ENCODE measurements at regions not wholly inside any gene's neighbourhood (a gene's known extent, or its start where the extent isn't known, plus 50 kb on each side); places are given as distances from the start of the nearest gene placed in this dataset.
"Not testable (repeated sequence)": the region's sequence is repeated elsewhere in the genome, so short reads cannot be mapped to it uniquely, and the experiment has no call there.

- Histone ChIP-seq H3K4me3 (no peak overlapping the region), H3K27ac (no peak overlapping the region), H3K4me1 (replicated peaks in 1 of 2) (peaks cover 0 to 12% of the 10 kb centered on the region in 2 donors)
- 18 to 100% (median 79%) methylated on average over 2 to 3 of the region's 3 CpGs for WGBS, 10 experiments
- peak in 5 of 8 experiments; percentile 60 to 97 (median 74) for ATAC-seq (replicated peaks in 6 of 8)
- in situ Hi-C loops (cut with MboI; ENCODE audit: low pct_unique_long_range_greater_than_20kb in 2 of 9, low sequenced_read_pairs in 9 of 9, unreplicated experiment in 9 of 9), result no loop called here
Measured at GRCh38 chr9:30534455-30534854, 1850.0 kb upstream of the ACO1 start.

- Histone ChIP-seq H3K4me1 (replicated peaks in 1 of 2) (peaks cover 0 to 12% of the 10 kb centered on the region in 2 donors), H3K4me3 (no peak overlapping the region), H3K27ac (no peak overlapping the region)
- 0 to 100% (median 84%) methylated on average over 1 to 2 of the region's 2 CpGs for WGBS, 10 experiments
- ATAC-seq (replicated peaks in 6 of 8), result peak in 1 of 8 experiments; percentile 56
- in situ Hi-C loops (cut with MboI; ENCODE audit: low pct_unique_long_range_greater_than_20kb in 2 of 9, low sequenced_read_pairs in 9 of 9, unreplicated experiment in 9 of 9), result no loop called here
Measured at GRCh38 chr9:30534896-30535295, 1849.5 kb upstream of the ACO1 start.

DNA sequence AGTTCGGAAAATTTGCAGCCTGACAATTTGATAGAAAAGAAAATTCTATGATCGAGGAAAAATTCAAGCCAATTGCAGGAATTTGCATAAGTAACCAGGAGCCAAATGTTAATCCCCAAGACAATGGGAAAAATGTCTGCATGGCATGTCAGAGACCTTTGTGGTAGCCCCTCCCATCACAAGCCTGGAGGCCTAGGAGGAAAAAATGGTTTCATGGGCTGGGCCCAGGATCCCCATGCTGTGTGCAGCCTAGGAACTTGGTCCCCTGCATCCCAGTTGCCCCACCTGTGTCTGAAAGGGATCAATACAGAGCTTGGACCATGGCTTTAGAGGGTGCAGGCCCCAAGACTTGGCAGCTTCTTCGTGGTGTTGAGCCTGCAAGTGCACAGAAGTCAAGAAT is 1847.9 kb upstream of the ACO1 start:
- WGBS, 10 experiments, result 0 to 100% (median 61%) methylated on average over 1 to 3 of the region's 3 CpGs; no CpG with 5 or more reads in 2 of the 10 experiments
- no peak for ATAC-seq (replicated peaks in 6 of 8)

GRCh38 chr9:30539696-30540095 is 1844.7 kb upstream of the ACO1 start:
- H3K4me3 ChIP-seq; H3K27ac ChIP-seq; H3K4me1 ChIP-seq (replicated peaks in 1 of 2); in situ Hi-C loops (cut with MboI; ENCODE audit: low pct_unique_long_range_greater_than_20kb in 2 of 9, low sequenced_read_pairs in 9 of 9, unreplicated experiment in 9 of 9); ATAC-seq (replicated peaks in 6 of 8): not testable (repeated sequence)
- 80 to 93% methylated on average over 1 to 3 of the region's 15 CpGs; no CpG with 5 or more reads in 8 of the 10 experiments for whole genome bisulfite sequencing, 10 experiments

More for the DNA sequence above, 1847.9 kb upstream of the ACO1 start:
- Histone ChIP-seq H3K27ac (no peak overlapping the region), H3K4me1 (replicated peaks in 1 of 2) (peaks cover 0 to 12% of the 10 kb centered on the region in 2 donors), H3K4me3 (no peak overlapping the region)
- in situ Hi-C loops (cut with MboI; ENCODE audit: low pct_unique_long_range_greater_than_20kb in 2 of 9, low sequenced_read_pairs in 9 of 9, unreplicated experiment in 9 of 9), result no loop called here

- ATAC-seq (replicated peaks in 6 of 8), result no peak
- in situ Hi-C loops (cut with MboI; ENCODE audit: low pct_unique_long_range_greater_than_20kb in 2 of 9, low sequenced_read_pairs in 9 of 9, unreplicated experiment in 9 of 9), result no loop called here
- Histone ChIP-seq H3K4me1 (replicated peaks in 1 of 2) (no peaks in the 10 kb centered on the region), H3K4me3 (no peak overlapping the region), H3K27ac (no peak overlapping the region)
- WGBS, 10 experiments, result 15 to 100% (median 84%) methylated on average over 1 to 9 of the region's 28 CpGs; no CpG with 5 or more reads in 2 of the 10 experiments
Measured at GRCh38 chr9:30574355-30575151, 1809.9 kb upstream of the ACO1 start.

- WGBS, 10 experiments, result 80 to 100% (median 91%) methylated on average over 1 to 11 of the region's 16 CpGs; no CpG with 5 or more reads in 5 of the 10 experiments
- Histone ChIP-seq H3K27ac (no peak overlapping the region), H3K4me1 (replicated peaks in 1 of 2) (no peaks in the 10 kb centered on the region), H3K4me3 (no peak overlapping the region)
- no peak for ATAC-seq (replicated peaks in 6 of 8)
- in situ Hi-C loops (cut with MboI; ENCODE audit: low pct_unique_long_range_greater_than_20kb in 2 of 9, low sequenced_read_pairs in 9 of 9, unreplicated experiment in 9 of 9), result no loop called here
Measured at GRCh38 chr9:30575218-30575617, 1809.2 kb upstream of the ACO1 start.

DNA sequence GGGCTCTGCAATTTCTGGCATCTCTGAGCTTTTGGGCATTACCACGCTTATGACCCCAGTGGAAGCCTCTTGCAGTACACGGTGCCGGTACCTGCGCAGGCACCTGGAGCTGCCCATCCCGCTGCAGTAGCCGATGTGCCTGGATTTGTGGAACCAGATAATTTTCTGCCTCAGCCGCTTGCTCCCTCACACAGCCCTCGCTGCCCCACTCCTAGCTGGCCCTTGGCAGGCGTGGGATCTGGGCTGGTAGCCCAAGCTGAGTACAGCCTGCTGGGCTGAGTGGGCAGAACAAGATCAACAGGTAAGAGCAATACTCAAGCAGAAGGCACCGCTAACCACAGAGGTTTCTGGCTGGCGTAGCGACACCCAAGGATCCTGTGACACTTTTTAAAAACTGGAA is 1808.8 kb upstream of the ACO1 start:
- Histone ChIP-seq H3K4me1 (replicated peaks in 1 of 2) (no peaks in the 10 kb centered on the region), H3K27ac (no peak overlapping the region), H3K4me3 (no peak overlapping the region)
- in situ Hi-C loops (cut with MboI; ENCODE audit: low pct_unique_long_range_greater_than_20kb in 2 of 9, low sequenced_read_pairs in 9 of 9, unreplicated experiment in 9 of 9), result no loop called here
- no peak for ATAC-seq (replicated peaks in 6 of 8)
- WGBS, 10 experiments, result 67 to 100% (median 94%) methylated on average over 2 to 5 of the region's 12 CpGs; no CpG with 5 or more reads in 2 of the 10 experiments

DNA sequence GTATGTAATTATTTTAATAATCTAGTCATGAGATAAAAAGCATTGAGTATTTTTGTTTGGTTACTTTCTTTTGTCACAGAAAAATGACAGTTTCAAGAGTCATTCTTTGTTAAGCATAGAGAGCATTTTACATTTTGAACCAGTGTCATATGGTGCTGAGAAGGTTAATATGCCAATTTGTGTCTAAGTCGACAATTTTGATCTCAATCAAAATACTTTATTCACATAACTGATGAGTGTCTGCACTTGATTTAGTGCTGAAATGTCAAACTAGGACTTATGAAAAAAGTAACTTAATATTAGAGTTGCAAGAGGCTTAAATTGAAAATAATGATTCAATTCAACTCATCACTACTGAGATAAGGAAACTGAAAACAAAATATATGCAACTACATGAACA is 1804.6 kb upstream of the ACO1 start:
- in situ Hi-C loops (cut with MboI; ENCODE audit: low pct_unique_long_range_greater_than_20kb in 2 of 9, low sequenced_read_pairs in 9 of 9, unreplicated experiment in 9 of 9), result no loop called here
- 0 to 100% (median 86%) methylated on average over 1 of the region's 1 CpG; no CpG with 5 or more reads in 1 of the 10 experiments for WGBS, 10 experiments
- Histone ChIP-seq H3K27ac (no peak overlapping the region), H3K4me1 (replicated peaks in 1 of 2) (no peaks in the 10 kb centered on the region), H3K4me3 (no peak overlapping the region)
- no peak for ATAC-seq (replicated peaks in 6 of 8)

GRCh38 chr9:30582240-30582639 is 1802.2 kb upstream of the ACO1 start:
- 0 to 90% (median 7%) methylated on average over 1 to 2 of the region's 2 CpGs; no CpG with 5 or more reads in 3 of the 10 experiments for WGBS, 10 experiments
- no peak overlapping the region for H3K27ac ChIP-seq
- H3K4me1 ChIP-seq (replicated peaks in 1 of 2), result no peaks in the 10 kb centered on the region
- no peak overlapping the region for H3K4me3 ChIP-seq
- in situ Hi-C loops (cut with MboI; ENCODE audit: low pct_unique_long_range_greater_than_20kb in 2 of 9, low sequenced_read_pairs in 9 of 9, unreplicated experiment in 9 of 9), result no loop called here
- ATAC-seq (replicated peaks in 6 of 8), result peak in 3 of 8 experiments; percentile 64 to 75 (median 75)

- Histone ChIP-seq H3K4me1 (replicated peaks in 1 of 2) (no peaks in the 10 kb centered on the region), H3K27ac (no peak overlapping the region), H3K4me3 (no peak overlapping the region)
- WGBS, 10 experiments, result 0 to 90% (median 19%) methylated on average over 2 of the region's 2 CpGs; no CpG with 5 or more reads in 4 of the 10 experiments
- in situ Hi-C loops (cut with MboI; ENCODE audit: low pct_unique_long_range_greater_than_20kb in 2 of 9, low sequenced_read_pairs in 9 of 9, unreplicated experiment in 9 of 9), result no loop called here
- no peak for ATAC-seq (replicated peaks in 6 of 8)
Measured at GRCh38 chr9:30584559-30584958, 1799.9 kb upstream of the ACO1 start.

GRCh38 chr9:30591461-30591860 is 1793.0 kb upstream of the ACO1 start:
- in situ Hi-C loops (cut with MboI; ENCODE audit: low pct_unique_long_range_greater_than_20kb in 2 of 9, low sequenced_read_pairs in 9 of 9, unreplicated experiment in 9 of 9), result no loop called here
- no peaks in the 10 kb centered on the region for H3K4me1 ChIP-seq (replicated peaks in 1 of 2)
- no peak overlapping the region for H3K27ac ChIP-seq
- WGBS, 10 experiments, result 0 to 89% (median 42%) methylated on average over 1 of the region's 1 CpG; no CpG with 5 or more reads in 4 of the 10 experiments
- ATAC-seq (replicated peaks in 6 of 8), result no peak
- no peak overlapping the region for H3K4me3 ChIP-seq

- WGBS, 10 experiments, result 0 to 100% (median 90%) methylated on average over 2 of the region's 2 CpGs; no CpG with 5 or more reads in 1 of the 10 experiments
- H3K4me1 ChIP-seq (replicated peaks in 1 of 2), result no peaks in the 10 kb centered on the region
- in situ Hi-C loops (cut with MboI; ENCODE audit: low pct_unique_long_range_greater_than_20kb in 2 of 9, low sequenced_read_pairs in 9 of 9, unreplicated experiment in 9 of 9), result no loop called here
- no peak overlapping the region for H3K27ac ChIP-seq
- no peak overlapping the region for H3K4me3 ChIP-seq
- ATAC-seq (replicated peaks in 6 of 8), result no peak
Measured at GRCh38 chr9:30597608-30598007, 1786.8 kb upstream of the ACO1 start.

GRCh38 chr9:30605936-30606335 is 1778.5 kb upstream of the ACO1 start:
- Histone ChIP-seq H3K27ac (no peak overlapping the region), H3K4me3 (no peak overlapping the region), H3K4me1 (replicated peaks in 1 of 2) (no peaks in the 10 kb centered on the region)
- in situ Hi-C loops (cut with MboI; ENCODE audit: low pct_unique_long_range_greater_than_20kb in 2 of 9, low sequenced_read_pairs in 9 of 9, unreplicated experiment in 9 of 9), result no loop called here
- 0 to 100% (median 75%) methylated on average over 1 of the region's 1 CpG; no CpG with 5 or more reads in 3 of the 10 experiments for WGBS, 10 experiments
- ATAC-seq (replicated peaks in 6 of 8), result no peak

DNA sequence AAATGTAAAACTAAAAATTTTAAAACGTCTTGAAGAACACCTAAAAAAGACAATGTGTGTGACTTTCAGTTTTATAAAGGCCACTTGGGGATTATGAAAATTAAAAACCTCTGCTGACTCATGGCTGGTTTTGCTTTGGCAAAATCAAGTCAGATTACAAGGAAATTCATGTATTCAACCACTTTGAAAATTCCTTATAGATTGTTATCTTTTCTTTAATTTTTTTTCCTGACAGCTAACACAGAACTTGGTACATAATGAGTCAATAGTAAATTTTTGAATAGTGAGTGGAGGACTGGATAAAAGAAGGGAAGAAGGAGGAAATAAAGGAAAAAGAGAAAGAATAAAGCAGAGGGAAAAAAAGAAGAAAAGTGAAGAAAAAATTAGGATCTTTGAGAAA is 1774.7 kb upstream of the ACO1 start:
- H3K4me1 ChIP-seq (replicated peaks in 1 of 2), result no peaks in the 10 kb centered on the region
- 0 to 91% (median 39%) methylated on average over 1 of the region's 1 CpG; no CpG with 5 or more reads in 2 of the 10 experiments for WGBS, 10 experiments
- H3K4me3 ChIP-seq, result no peak overlapping the region
- no peak for ATAC-seq (replicated peaks in 6 of 8)
- no peak overlapping the region for H3K27ac ChIP-seq
- in situ Hi-C loops (cut with MboI; ENCODE audit: low pct_unique_long_range_greater_than_20kb in 2 of 9, low sequenced_read_pairs in 9 of 9, unreplicated experiment in 9 of 9), result no loop called here

Measured in motor neuron (in vitro differentiated cells).